Activated naive CD8-positive, alpha-beta T cell (primary cell): ENCODE measurements at regions not wholly inside any gene's neighbourhood (a gene's known extent, or its start where the extent isn't known, plus 50 kb on each side); places are given as distances from the start of the nearest gene placed in this dataset.
"Not testable (repeated sequence)": the region's sequence is repeated elsewhere in the genome, so short reads cannot be mapped to it uniquely, and the experiment has no call there.

ENCODE experiments used
- H3K27ac Mint-ChIP-seq: one replicate; pipeline ENCODE4 v1.8.0; 2021; ENCODE audit warnings: mixed read lengths
- H3K27me3 Mint-ChIP-seq: one replicate; pipeline ENCODE4 v1.8.0; 2021; ENCODE audit warnings: mixed read lengths
- H3K36me3 Mint-ChIP-seq: one replicate; pipeline ENCODE4 v1.8.0; 2021; ENCODE audit warnings: mixed read lengths
- H3K4me1 Mint-ChIP-seq: one replicate; pipeline ENCODE4 v1.8.0; 2021; ENCODE audit warnings: low read depth, mixed read lengths
- H3K4me3 Mint-ChIP-seq: one replicate; pipeline ENCODE4 v1.8.0; 2021; ENCODE audit warnings: mild to moderate bottlenecking, mixed read lengths
- H3K9me3 Mint-ChIP-seq: one replicate; pipeline ENCODE4 v1.8.0; 2021; ENCODE audit warnings: low read depth, mixed read lengths

- no peaks in the 10 kb centered on the region for H3K4me1 Mint-ChIP-seq
- peaks cover 4% of the 10 kb centered on the region for H3K27me3 Mint-ChIP-seq
- no peaks in the 10 kb centered on the region for H3K36me3 Mint-ChIP-seq
- no peak overlapping the region for H3K4me3 Mint-ChIP-seq
- H3K27ac Mint-ChIP-seq, result no peak overlapping the region
- H3K9me3 Mint-ChIP-seq, result no peaks in the 10 kb centered on the region
Observed at GRCh38 chr1:3983181-3983580, 83.1 kb upstream of the C1orf174 start.

GRCh38 chr1:3984586-3984985, 84.5 kb upstream of the C1orf174 start:
- Mint-ChIP-seq H3K36me3 (no peaks in the 10 kb centered on the region), H3K27ac (no peak overlapping the region), H3K4me1 (no peaks in the 10 kb centered on the region), H3K4me3 (no peak overlapping the region), H3K9me3 (no peaks in the 10 kb centered on the region), H3K27me3 (peaks cover 4% of the 10 kb centered on the region)

- no peaks in the 10 kb centered on the region for H3K4me1 Mint-ChIP-seq
- no peak overlapping the region for H3K4me3 Mint-ChIP-seq
- peaks cover 4% of the 10 kb centered on the region for H3K27me3 Mint-ChIP-seq
- H3K9me3 Mint-ChIP-seq, result no peaks in the 10 kb centered on the region
- no peaks in the 10 kb centered on the region for H3K36me3 Mint-ChIP-seq
- no peak overlapping the region for H3K27ac Mint-ChIP-seq
Observed at GRCh38 chr1:3986686-3987218, 86.7 kb upstream of the C1orf174 start.

- H3K27me3 Mint-ChIP-seq, result peaks cover 6% of the 10 kb centered on the region
- H3K4me3 Mint-ChIP-seq, result no peak overlapping the region
- H3K36me3 Mint-ChIP-seq, result no peaks in the 10 kb centered on the region
- H3K27ac Mint-ChIP-seq, result no peak overlapping the region
- H3K4me1 Mint-ChIP-seq, result no peaks in the 10 kb centered on the region
- H3K9me3 Mint-ChIP-seq, result no peaks in the 10 kb centered on the region
Observed at GRCh38 chr1:3987669-3988235, 87.7 kb upstream of the C1orf174 start.

GRCh38 chr1:3988431-3988830, 88.4 kb upstream of the C1orf174 start:
- H3K27ac Mint-ChIP-seq, result no peak overlapping the region
- H3K4me3 Mint-ChIP-seq, result no peak overlapping the region
- H3K9me3 Mint-ChIP-seq, result no peaks in the 10 kb centered on the region
- peaks cover 5% of the 10 kb centered on the region for H3K27me3 Mint-ChIP-seq
- H3K36me3 Mint-ChIP-seq, result no peaks in the 10 kb centered on the region
- H3K4me1 Mint-ChIP-seq, result no peaks in the 10 kb centered on the region

- Mint-ChIP-seq H3K27me3 (peaks cover 7% of the 10 kb centered on the region), H3K9me3 (no peaks in the 10 kb centered on the region), H3K36me3 (no peaks in the 10 kb centered on the region), H3K4me1 (no peaks in the 10 kb centered on the region), H3K4me3 (no peak overlapping the region), H3K27ac (no peak overlapping the region)
Observed at GRCh38 chr1:3989465-3989864, 89.4 kb upstream of the C1orf174 start.

GRCh38 chr1:3992103-3992556, 92.1 kb upstream of the C1orf174 start:
- H3K27ac Mint-ChIP-seq, result peak overlapping the region; percentile 68
- H3K27me3 Mint-ChIP-seq, result peaks cover 7% of the 10 kb centered on the region
- no peaks in the 10 kb centered on the region for H3K4me1 Mint-ChIP-seq
- H3K36me3 Mint-ChIP-seq, result no peaks in the 10 kb centered on the region
- H3K9me3 Mint-ChIP-seq, result no peaks in the 10 kb centered on the region
- peak overlapping the region; percentile 9 for H3K4me3 Mint-ChIP-seq

GRCh38 chr1:3992746-3993145, 92.7 kb upstream of the C1orf174 start:
- Mint-ChIP-seq H3K4me3 (no peak overlapping the region), H3K27ac (no peak overlapping the region), H3K4me1 (no peaks in the 10 kb centered on the region), H3K36me3 (no peaks in the 10 kb centered on the region), H3K9me3 (no peaks in the 10 kb centered on the region), H3K27me3 (peaks cover 7% of the 10 kb centered on the region)

- Mint-ChIP-seq H3K4me3 (no peak overlapping the region), H3K27ac (no peak overlapping the region), H3K27me3 (peaks cover 12% of the 10 kb centered on the region), H3K36me3 (no peaks in the 10 kb centered on the region), H3K4me1 (no peaks in the 10 kb centered on the region), H3K9me3 (no peaks in the 10 kb centered on the region)
Observed at GRCh38 chr1:3993619-3994375, 93.7 kb upstream of the C1orf174 start.

GRCh38 chr1:3995141-3995780, 95.2 kb upstream of the C1orf174 start:
- Mint-ChIP-seq H3K36me3 (no peaks in the 10 kb centered on the region), H3K27ac (no peak overlapping the region), H3K4me3 (no peak overlapping the region)

GRCh38 chr1:3996846-3997705, 97.0 kb upstream of the C1orf174 start:
- no peaks in the 10 kb centered on the region for H3K36me3 Mint-ChIP-seq
- peaks cover 14% of the 10 kb centered on the region for H3K27me3 Mint-ChIP-seq
- no peak overlapping the region for H3K4me3 Mint-ChIP-seq
- no peaks in the 10 kb centered on the region for H3K9me3 Mint-ChIP-seq
- H3K4me1 Mint-ChIP-seq, result no peaks in the 10 kb centered on the region
- H3K27ac Mint-ChIP-seq, result no peak overlapping the region

More at GRCh38 chr1:3995141-3995780, 95.2 kb upstream of the C1orf174 start:
- H3K4me1 Mint-ChIP-seq, result no peaks in the 10 kb centered on the region
- H3K9me3 Mint-ChIP-seq, result no peaks in the 10 kb centered on the region
- H3K27me3 Mint-ChIP-seq, result peaks cover 12% of the 10 kb centered on the region

GRCh38 chr1:3998086-3998485, 98.0 kb upstream of the C1orf174 start:
- no peaks in the 10 kb centered on the region for H3K36me3 Mint-ChIP-seq
- peaks cover 10% of the 10 kb centered on the region for H3K27me3 Mint-ChIP-seq
- H3K27ac Mint-ChIP-seq, result no peak overlapping the region
- no peak overlapping the region for H3K4me3 Mint-ChIP-seq
- H3K9me3 Mint-ChIP-seq, result no peaks in the 10 kb centered on the region
- H3K4me1 Mint-ChIP-seq, result no peaks in the 10 kb centered on the region

GRCh38 chr1:3999514-3999913, 99.4 kb upstream of the C1orf174 start:
- H3K9me3 Mint-ChIP-seq, H3K4me1 Mint-ChIP-seq, H3K36me3 Mint-ChIP-seq, H3K27ac Mint-ChIP-seq, H3K4me3 Mint-ChIP-seq: not testable (repeated sequence)
- peaks cover 10% of the 10 kb centered on the region for H3K27me3 Mint-ChIP-seq

GRCh38 chr1:3999941-4000735, 100.1 kb upstream of the C1orf174 start:
- H3K27me3 Mint-ChIP-seq, result peaks cover 10% of the 10 kb centered on the region
- no peaks in the 10 kb centered on the region for H3K4me1 Mint-ChIP-seq
- H3K36me3 Mint-ChIP-seq, result no peaks in the 10 kb centered on the region
- H3K27ac Mint-ChIP-seq, result no peak overlapping the region
- H3K4me3 Mint-ChIP-seq, result no peak overlapping the region
- H3K9me3 Mint-ChIP-seq, result no peaks in the 10 kb centered on the region
